NCI-H2171 (cell line): ENCODE measurements at regions not wholly inside any gene's neighbourhood (a gene's known extent, or its start where the extent isn't known, plus 50 kb on each side); places are given as distances from the start of the nearest gene placed in this dataset.

ENCODE experiments used
- DNase-seq: peaks from one replicate; lab custom pipeline; 2025; lab: John Stamatoyannopoulos, UW

DNA sequence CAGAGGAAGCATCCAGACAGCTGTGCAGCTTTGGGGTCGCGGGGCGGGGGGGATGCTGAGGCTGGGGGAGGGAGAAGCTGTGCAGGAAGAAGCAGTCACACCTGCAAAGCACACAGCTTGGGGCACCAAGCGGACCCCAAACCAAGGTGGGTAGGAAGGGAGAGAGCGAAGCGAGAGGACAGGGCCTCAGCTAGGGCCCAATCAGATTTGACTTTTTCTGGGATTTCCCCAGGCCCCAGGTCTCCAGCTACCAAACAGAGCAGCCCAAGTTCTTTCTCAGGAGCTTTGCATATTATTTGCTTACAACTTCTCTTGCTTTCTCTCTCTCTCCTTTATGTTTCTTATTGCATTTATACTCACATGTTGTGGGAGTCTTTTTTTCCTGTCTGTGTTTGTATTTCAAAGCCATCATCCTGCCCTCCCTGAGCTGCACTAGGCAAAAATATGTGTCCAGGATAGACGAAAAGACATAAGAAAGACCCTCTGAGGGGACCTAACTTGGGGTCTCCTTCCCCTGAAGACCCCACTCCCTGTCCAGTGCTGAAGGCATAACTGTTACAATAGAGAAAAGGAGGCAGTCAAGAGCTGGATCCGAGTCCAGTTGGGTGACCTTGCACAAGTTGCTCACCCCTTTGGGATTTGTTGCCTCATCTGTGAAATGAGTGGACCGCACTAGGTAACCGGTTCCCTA lies 50.6 kb upstream of the SMNDC1 start:
- no peak for DNase-seq

DNA sequence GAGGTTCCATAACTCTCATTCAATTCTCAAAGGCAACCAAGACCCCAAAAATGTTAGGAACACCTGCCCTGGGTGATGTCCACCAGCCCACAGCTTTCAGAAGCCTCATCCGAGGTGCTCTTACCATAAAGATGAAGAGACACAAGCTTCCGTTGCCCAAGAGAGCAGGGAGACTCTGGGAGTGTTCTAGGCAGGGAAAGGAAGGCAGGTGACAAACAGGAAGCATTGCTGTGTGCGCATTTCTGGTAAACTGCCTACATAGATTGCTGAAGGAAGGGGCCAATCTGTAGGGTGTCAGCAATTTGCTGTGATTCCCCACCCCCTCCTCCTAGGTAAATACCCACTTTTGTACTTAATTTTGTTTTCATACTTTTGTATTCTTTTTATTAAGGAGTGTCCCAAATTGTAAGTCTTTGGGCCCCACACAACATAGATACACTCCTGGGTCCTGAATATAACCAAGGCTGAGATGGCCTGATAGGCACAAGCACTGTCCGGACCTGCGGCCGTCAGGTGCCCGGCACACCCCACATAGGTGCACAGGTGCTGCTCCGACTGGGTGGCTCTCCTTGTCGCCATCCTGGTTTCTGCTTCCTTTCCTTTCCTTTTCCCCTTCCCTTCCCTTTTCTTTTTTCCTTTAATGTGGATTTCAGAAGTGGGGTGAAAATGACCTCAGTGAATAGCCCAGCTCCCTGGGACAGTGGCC lies 51.4 kb upstream of the SMNDC1 start:
- no peak for DNase-seq

DNA sequence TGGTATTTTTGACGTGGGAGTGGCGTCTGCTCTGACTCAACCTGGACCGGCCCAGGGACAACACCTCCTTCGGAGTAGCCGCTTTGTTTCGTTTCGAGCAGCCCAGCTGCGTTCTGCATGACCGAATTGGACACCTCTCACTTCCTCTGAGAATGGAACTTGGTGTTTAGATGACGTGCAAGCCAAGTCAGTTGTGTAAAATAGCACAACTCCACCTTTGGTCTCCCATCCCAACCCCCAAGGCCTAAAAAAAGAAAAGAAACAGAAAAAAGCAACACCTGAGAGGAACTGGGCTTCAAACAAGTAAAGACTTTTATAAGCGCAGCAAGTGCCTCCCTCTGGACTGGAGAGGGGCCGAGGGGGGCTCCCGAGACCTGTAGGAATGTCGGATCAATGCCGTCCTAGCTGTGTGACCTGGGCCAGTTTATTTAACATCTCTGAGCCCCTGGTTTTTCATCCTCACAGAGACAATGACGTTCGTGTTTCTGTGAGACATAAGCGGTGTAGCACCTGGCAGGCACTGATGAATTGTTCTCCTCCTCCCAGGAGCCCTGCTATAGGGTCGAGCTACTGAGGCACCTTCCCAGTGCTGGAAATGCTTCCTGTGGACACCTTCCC lies 52.0 kb upstream of the SMNDC1 start:
- no peak for DNase-seq

DNA sequence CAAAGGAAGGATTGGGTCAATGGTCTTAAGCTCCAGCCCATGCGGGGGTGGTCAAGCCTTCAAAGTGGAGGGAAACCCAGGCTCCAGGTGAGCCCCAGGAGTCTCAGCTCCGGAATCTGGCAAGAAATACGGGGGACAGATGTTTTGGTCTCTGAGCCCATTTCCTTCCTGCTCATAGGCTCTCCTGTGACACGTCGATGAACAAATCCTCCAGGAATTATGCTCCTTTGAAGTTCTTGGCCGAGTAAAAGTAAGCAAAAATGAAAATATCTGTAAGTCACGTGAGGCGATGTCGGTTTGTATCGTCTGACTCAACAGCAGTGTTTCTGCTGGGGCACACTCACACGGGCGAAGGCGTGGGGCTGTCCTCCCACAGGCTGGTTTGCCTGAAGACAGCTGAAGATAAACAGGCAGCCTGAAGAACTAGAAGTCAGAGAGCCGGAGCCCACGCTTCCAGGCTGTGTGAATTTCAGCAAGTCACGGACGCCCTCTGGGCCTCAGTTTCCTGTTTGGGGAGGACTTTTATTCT lies 52.6 kb upstream of the SMNDC1 start:
- DNase-seq = no peak

DNA sequence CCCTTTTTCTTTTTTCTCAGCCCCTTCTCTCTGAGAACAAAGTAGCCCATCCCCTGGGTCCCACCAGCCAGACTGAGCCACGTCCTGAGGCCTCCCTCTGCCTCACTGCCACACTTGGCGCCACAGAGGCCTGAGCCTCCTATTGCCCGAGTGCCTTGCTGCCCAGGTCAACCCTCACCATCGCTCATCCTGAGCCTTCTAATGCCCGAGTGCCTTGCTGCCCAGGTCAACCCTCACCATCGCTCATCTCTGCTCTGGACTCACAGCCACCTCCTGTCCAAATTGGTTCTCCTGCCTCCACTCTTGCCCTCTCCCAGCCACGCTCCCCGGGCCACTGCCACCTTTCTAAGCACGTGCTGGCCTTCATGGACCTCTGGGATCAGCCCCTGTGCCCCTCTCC lies 53.2 kb upstream of the SMNDC1 start:
- no peak for DNase-seq

DNA sequence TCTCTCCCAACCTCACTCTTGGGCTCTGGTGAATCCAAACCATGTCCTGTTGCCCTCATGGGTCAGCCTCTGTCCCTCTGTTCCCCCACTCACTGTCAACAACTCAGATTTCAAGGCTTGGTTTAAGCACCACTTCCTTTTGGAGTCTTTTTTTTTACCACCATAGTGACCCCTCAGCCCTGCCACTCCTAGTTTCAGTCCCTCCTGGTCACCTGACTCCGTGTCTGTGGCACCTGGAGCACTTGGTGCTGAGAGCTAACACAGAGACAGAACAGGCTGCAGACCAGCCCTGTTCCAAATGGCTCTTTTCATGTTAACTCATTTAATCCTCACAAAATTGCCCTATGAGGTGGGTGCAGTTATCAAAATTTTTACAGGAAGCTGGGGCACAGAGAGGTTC lies 53.6 kb upstream of the SMNDC1 start:
- no peak for DNase-seq

DNA sequence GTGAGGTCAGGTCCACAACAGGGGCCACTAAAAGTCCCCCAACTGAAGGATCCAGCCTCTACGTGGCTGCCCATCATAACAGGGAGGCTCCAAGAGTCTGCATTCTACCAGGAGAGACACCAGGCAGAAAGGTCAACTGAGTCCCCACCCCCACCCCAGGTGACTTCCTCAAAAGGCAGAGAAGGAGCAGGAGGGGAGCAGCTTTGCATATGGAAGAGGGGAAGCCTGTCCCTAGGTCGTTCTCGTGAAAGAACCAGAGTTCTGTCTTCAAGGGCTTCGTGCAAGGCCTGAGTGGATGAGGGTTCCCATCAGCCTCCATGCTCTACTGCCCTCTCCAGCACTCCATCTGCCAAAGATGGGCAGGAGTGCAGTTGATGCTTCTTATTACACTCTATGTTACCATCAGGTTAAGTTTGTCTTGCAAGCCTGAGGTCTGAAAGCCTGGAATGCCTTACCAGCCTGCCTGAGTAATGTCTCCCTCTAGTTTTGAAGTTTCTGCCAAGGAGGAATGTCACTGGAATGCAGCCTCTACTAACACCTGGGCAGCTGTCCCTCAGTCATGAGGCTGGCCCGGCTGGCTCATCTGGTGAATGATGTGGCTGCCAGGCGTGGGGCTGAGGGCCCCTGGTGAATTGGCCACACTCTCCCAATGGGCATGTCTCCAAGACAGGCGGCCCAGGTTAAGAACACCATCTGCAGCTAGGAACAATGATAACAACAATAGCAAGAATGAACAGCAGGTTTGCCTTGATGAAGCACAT lies 54.3 kb upstream of the SMNDC1 start:
- DNase-seq = peak; percentile 28

DNA sequence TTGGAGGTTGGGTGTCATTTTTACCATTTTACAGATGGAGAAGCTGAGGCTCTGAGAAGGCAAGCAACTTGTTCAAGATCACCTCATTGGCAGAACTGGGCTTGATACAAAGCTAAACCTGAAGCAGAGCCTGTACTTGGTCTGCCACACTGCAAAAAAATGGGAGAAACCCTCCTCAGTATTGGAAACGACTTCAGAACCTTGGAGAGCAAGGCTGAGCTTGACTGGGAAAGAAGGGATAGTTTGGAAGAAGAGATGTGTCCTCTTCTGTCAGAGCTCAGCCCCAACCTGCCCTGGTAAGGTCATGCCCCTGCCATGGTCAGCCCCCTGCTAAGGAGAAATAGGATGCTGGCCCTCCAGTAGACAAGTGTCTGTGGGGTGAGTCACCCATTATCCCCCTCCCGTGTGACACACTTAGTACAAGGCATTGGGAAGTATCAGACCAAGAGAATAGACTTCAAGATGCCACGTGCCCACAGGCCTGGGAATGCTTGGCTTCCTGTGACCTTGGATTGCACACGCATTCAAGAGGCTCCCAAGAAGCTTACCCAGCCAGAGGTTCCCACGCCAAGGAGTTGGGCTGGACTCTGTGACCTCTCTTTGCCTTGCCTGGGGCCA lies 56.2 kb upstream of the SMNDC1 start:
- no peak for DNase-seq

DNA sequence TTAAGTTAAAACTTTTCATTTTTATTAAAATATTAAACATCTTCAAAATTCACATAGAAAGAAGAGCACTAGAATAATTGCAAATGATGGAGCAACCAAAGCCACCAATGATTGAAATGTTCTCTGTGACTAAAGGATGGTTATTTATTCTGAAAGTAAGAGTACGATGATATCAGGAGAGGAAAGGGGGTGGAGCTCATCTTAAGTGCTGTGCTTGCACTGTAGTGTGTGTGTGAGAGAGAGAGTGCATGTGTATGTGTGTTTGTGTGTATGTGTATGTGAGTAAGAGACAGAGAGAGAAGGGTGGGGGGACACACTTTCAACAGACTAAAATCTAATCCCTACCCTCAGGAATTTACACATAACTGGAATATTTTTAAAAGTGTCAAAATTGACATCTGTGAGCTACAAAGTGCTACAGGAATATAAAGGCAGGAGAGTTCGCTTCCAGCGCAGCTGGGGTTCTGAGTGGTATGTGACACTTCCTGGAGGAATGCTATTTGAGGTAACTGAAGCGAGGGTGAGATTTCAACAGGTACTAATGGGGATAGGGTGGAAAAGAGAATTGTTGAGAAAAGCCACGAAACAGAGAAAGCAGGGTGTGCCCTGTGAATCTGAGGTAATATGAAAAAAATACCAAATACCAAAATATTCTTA lies 57.2 kb upstream of the SMNDC1 start:
- DNase-seq = no peak

DNA sequence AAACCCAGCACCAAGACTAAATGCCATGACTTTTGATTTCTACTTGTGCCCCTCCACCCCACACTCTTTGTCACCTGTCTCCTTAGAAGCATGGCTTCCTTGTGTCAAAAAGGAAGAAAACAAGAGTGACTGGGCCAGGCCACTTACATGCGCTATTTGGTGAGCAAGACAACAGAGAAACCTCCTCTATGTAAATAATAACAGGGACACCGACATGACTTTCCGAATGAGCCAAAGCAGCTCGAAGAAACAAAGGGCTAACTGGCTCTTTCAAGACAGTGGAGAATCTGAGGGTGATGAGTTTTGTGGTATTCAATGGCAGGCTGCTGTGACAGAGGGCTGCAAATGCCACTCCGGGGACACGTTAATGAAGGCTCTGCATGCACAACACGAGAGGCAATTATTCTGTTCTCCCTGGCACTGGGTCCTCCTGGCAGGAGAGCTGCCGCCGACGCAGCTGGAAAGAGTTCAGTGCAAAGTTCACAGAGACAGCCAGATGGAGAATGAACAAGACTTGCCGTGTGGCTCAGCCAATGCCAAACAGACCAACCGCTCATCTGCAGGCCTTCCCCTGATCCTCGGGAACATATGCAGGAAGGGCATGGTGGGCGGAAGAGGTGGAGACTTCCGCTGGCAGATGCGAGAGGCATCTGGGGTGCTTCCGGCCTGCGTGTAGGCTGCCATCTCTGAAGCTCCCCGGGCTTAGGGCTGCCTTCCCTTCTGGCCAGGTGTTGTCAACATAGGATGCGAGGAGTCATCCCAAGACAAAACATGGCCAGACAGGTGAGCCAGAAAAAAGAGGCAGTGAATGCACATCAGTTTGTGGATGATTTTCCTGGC lies 59.1 kb upstream of the SMNDC1 start:
- DNase-seq = peak; percentile 53

DNA sequence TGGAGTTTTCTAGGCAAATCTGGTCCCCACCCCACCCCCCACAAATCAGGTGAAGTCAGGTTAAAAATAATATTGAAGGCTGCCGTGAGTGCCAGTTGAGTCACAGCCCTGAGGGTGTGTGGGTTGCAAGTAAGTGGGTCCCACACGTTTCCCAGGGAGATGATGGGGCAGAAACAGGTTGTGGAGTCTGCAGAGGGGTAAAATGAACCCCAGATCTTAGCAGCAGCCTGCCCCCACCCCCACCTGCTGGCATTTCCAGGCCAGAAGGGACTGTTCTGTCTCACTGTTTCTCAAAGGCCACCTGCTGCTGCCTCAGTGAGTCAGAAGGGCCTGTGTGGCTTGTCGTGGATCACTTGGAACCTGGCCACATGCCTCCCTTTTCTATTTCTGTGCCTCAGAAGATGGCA lies 59.8 kb upstream of the SMNDC1 start:
- no peak for DNase-seq

DNA sequence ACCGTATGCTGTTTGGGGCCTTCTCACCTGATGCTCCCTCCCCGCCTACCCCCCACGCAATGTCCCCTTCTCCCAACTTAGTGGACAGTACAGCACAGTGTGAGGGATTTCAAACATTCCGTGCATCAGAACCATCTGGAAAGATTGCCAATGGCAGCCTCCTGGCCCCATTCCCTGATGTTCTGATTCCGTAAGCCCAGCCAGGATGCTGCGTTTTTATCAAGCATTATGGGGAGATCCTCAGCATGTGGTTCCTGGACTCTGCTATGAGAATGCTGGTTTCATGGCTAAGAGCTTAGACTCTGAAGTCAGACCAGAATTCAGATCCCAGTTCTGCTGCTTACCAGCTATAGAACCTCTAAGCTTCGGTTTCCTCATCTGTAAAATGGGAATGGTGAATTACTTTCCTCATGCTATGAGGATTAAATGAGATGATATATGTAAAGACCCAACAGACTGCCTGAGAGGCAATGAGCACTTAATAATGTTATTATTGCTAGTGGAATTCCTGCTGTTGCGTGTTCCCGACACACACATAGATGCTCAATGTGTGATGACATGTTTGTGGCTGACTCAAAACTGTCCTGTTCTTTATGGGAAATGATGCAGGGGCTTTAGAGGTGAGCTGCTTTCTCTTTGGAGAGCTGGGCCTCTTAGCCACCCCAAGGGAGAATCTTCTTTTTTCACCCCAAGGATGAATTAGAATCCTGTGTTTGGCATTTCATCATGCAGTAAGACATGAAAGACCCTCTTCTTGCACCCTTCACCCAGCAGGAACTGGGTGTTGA lies 60.8 kb upstream of the SMNDC1 start:
- no peak for DNase-seq

DNA sequence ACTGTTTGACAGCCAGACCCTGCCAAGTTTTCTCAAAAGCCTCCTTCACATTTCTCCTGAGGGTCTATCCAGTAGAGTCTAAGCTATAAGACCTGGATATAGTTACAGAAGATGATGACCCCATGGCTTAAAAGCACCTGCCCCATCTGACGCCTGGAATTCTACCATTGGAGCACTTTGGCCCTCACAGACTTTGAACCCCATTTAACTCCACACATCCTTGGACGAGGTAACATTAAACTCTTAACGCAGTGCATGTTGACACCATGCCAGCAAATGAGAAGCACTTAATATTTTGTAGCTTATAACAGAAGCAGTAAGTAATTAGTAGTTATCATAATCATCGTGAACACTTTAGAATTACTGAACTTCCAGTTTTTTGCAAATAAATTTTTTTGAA lies 61.9 kb upstream of the SMNDC1 start:
- no peak for DNase-seq

DNA sequence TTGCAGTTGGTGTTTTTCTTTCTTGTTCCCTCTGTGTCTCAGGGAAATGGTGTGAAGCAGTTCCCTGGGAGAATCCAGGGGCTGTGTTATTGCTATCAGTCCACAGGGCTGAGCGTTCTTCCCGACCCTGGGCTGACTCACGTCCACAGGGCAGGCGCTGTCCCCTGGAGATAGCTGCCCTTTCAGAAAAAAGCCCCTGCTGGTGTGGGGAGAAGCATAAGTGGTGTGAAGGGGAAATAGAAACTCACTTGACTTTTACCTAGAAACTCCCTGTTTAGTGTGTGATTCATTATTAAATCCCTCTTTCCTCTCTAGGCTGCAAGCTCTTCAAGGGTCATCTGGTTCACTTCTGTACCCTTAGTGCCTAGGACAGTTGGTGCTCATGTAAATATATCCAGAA lies 63.3 kb upstream of the SMNDC1 start:
- no peak for DNase-seq

DNA sequence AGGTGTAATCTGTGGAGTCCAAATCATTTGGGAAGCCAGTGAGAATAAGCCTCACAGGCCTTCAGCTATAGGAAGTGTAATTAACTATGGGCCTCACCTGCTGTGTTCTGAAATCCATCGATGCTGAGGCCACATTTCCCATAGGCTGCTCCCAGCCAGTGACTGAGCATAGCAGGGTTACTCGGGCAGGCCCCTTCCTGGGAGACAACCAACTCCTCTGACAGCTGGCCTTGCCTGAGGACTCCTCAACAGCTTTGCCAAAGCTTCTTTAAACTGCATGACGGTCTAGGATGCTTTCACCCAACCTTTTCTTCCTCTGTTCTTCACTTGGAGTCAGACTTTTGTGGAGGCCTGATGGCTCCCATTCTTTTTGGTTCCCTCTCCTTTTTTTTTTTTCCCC lies 63.8 kb upstream of the SMNDC1 start:
- no peak for DNase-seq

DNA sequence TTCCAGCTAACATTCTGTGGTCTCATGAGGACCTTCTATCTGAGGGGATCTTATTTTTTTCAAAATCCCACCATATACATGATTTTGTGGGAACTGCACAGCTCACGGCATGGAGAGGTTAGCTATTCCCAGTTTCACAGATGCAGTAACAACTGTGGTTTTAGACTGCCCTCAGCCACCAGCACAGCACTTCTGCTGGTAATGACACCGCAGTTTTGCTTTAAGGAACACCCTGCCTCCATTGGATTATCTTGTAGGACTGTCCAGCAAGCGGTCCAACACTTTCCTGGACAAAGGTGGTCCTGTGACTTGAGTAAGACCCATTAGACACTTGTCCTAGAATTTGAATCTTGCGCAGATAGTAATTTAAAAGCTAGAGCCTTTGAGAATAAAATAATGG lies 65.3 kb upstream of the SMNDC1 start:
- DNase-seq = no peak

DNA sequence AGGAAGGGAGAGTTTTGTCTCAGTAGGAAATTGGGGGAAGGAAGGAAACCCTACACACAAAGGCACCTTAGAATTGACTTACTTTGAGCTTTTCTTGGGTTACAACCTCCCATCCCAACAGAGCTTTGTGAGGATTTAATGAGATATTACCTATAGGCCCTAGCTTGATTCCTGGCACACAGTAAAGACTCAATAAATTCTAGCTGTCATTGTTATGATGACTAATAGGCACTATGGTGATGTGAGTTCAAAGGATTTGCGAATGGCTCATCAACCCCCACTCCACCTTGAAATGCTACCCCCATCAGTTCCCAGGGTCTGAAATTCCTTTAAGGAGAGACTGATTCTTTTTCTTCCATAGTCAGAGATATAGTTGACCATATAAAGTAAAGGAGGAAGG lies 67.9 kb upstream of the SMNDC1 start:
- DNase-seq = no peak

DNA sequence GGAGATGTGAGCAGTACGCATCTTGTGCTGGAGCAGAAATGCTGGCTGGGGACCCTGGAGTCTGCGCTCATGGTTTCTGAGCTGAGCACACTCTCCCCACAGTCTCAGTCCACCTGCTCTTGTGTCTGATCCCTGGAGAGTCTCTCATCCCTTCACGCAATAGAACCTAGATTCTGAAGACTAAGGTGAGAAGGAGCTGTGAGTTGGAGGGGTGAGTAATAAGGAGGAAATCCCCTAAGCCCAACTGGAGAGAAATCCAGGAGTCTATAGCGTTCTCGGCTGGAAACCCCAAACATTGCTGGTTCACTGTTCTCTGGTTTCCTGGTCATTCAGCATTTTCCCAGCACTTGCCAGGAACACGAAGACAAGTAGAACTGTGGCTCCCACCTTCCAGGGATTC lies 68.3 kb upstream of the SMNDC1 start:
- no peak for DNase-seq

DNA sequence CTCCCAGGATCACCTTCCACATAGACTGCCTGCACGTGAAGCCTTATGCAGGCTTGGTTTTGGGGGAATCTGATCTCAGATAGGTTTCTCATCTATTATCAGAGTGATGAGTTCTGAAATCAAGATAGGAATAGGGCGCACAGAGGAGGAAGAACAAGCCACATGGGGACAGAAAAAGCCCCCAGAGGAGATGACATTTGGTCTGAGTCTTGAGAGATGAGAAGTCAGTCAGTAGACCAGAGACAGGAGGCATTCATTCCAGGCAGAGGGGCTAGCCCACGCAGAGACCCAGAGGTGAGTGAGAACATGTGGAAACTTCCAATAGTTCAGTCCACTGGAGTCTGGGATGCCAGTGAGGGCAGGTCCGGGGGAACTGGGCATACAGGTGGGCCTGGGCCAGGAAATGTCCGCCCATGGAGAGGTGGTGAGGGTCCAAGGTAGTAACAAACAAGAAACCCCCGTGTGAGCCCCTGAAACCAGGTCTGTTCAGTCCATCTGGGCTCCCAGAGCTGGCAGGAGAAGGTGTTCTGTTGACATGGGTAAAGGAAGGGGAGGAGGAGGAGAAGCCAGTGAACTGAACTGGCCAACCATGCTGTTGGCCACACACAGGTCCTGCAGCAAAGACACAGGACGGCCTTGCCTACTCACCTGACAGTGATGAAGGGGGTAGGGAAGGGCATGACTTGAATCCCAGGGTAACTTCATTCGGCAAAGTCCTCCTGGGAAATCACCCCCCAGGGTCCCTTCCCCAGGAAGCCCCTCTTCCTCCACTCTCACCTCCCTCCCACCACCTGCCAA lies 69.3 kb upstream of the SMNDC1 start:
- DNase-seq = no peak
